GM23338 (cell line): ENCODE measurements at regions not wholly inside any gene's neighbourhood (a gene's known extent, or its start where the extent isn't known, plus 50 kb on each side); places are given as distances from the start of the nearest gene placed in this dataset.

Experiments
- ATAC-seq: fragments of 200-7000 bp; cut with Tn5 transposase; 3 replicates; pipeline ENCODE4 v1.9.1; 2020
- DNase-seq: peaks from one replicate; pipeline ENCODE4 v3.0.0-alpha.2; 2015; ENCODE audit warnings: low spot score
- H2AFZ ChIP-seq: fragments of 200-600 bp; sonication (generic); 2 replicates; pipeline ENCODE4 v1.8.0; 2016; ENCODE audit warnings: antibody characterized with exemption, mild to moderate bottlenecking, moderate library complexity
- H3F3A ChIP-seq: fragments of 200-600 bp; sonication (generic); replicated peaks from 2 replicates; pipeline ENCODE4 v1.8.0; 2017; ENCODE audit warnings: antibody characterized with exemption, mixed run types, low read depth
- H3K27ac ChIP-seq: fragments of 200-600 bp; sonication (generic); 2 replicates; pipeline ENCODE4 v1.6.1; 2016; ENCODE audit warnings: low read depth
- H3K27me3 ChIP-seq: fragments of 200-600 bp; sonication (generic); 2 replicates; pipeline ENCODE4 v1.8.0; 2016; ENCODE audit warnings: mild to moderate bottlenecking, mixed run types, moderate library complexity; ENCODE audit not compliant: insufficient read depth
- H3K36me3 ChIP-seq: fragments of 200-600 bp; sonication (generic); 2 replicates; pipeline ENCODE4 v1.8.0; 2016; ENCODE audit warnings: mild to moderate bottlenecking; ENCODE audit not compliant: insufficient read depth
- H3K4me1 ChIP-seq: fragments of 200-600 bp; sonication (generic); 2 replicates; pipeline ENCODE4 v1.8.0; 2016; ENCODE audit warnings: mild to moderate bottlenecking, moderate library complexity; ENCODE audit not compliant: insufficient read depth
- H3K4me2 ChIP-seq: fragments of 200-600 bp; sonication (generic); 2 replicates; pipeline ENCODE4 v1.7.1; 2017; ENCODE audit warnings: mixed run types
- H3K4me3 ChIP-seq: fragments of 200-600 bp; sonication (generic); 2 replicates; pipeline ENCODE4 v1.6.1; 2016; ENCODE audit warnings: mixed run types
- H3K79me2 ChIP-seq: fragments of 200-600 bp; sonication (generic); replicated peaks from 2 replicates; pipeline ENCODE4 v1.8.0; 2017; ENCODE audit warnings: mild to moderate bottlenecking; ENCODE audit not compliant: insufficient read depth
- H3K9me2 ChIP-seq: fragments of 200-600 bp; sonication (generic); 2 replicates; pipeline ENCODE4 v1.8.0; 2017; ENCODE audit not compliant: insufficient read depth
- H4K20me1 ChIP-seq: fragments of 200-600 bp; sonication (generic); replicated peaks from 2 replicates; pipeline ENCODE4 v1.8.0; 2017; ENCODE audit warnings: mild to moderate bottlenecking; ENCODE audit not compliant: insufficient read depth
- H3K27ac Mint-ChIP-seq: 2 replicates; pipeline ENCODE4 v1.8.0; 2020; ENCODE audit warnings: inconsistent platforms, mild to moderate bottlenecking, moderate library complexity, mixed read lengths
- H3K27me3 Mint-ChIP-seq: 3 replicates; pipeline ENCODE4 v1.8.0; 2022; ENCODE audit warnings: low read depth, mild to moderate bottlenecking, moderate library complexity, mixed read lengths, inconsistent platforms; ENCODE audit not compliant: insufficient read depth, poor library complexity
- H3K36me3 Mint-ChIP-seq: 3 replicates; pipeline ENCODE4 v1.8.0; 2021; ENCODE audit warnings: low read depth, mild to moderate bottlenecking, inconsistent platforms, moderate library complexity, mixed read lengths
- H3K4me1 Mint-ChIP-seq: 3 replicates; pipeline ENCODE4 v1.8.0; 2020; ENCODE audit warnings: mild to moderate bottlenecking, inconsistent platforms, mixed read lengths
- H3K4me3 Mint-ChIP-seq: 3 replicates; pipeline ENCODE4 v1.8.0; 2021; ENCODE audit warnings: moderate library complexity, mild to moderate bottlenecking, inconsistent platforms, mixed read lengths
- H3K9me3 Mint-ChIP-seq: 3 replicates; pipeline ENCODE4 v1.8.0; 2020; ENCODE audit warnings: moderate library complexity, mild to moderate bottlenecking, inconsistent platforms, mixed read lengths
- CREB1 ChIP-seq: fragments of 250-450 bp; sonication (Bioruptor Pico); IDR thresholded peaks from 2 replicates; pipeline ENCODE4 v1.5.0; 2020; ENCODE audit warnings: low read depth, mild to moderate bottlenecking, moderate library complexity
- ETS1 ChIP-seq: IDR thresholded peaks from 2 replicates; pipeline ENCODE4 v1.6.1; 2016; ENCODE audit warnings: antibody characterized with exemption
- EZH2 ChIP-seq: fragments of 200-600 bp; sonication (generic); IDR thresholded peaks from one replicate; pipeline ENCODE4 v1.8.0; 2017; ENCODE audit warnings: antibody characterized with exemption, mild to moderate bottlenecking, low read depth; ENCODE audit not compliant: unreplicated experiment
- EZH2phosphoT487 ChIP-seq: fragments of 200-600 bp; sonication (generic); IDR thresholded peaks from one replicate; pipeline ENCODE4 v1.8.1; 2018; ENCODE audit warnings: antibody characterized with exemption; ENCODE audit not compliant: unreplicated experiment
- JUNB ChIP-seq: IDR thresholded peaks from one replicate; pipeline ENCODE4 v1.6.1; 2016; ENCODE audit warnings: antibody characterized with exemption; ENCODE audit not compliant: unreplicated experiment
- NANOG ChIP-seq: IDR thresholded peaks from 2 replicates; pipeline ENCODE4 v1.6.1; 2016; ENCODE audit warnings: antibody characterized with exemption, borderline replicate concordance
- POLR2AphosphoS5 ChIP-seq: IDR thresholded peaks from 2 replicates; pipeline ENCODE4 v1.6.1; 2016; ENCODE audit warnings: antibody characterized with exemption, low read depth
- REST ChIP-seq: IDR thresholded peaks from one replicate; pipeline ENCODE4 v1.6.1; 2018; ENCODE audit warnings: antibody characterized with exemption; ENCODE audit not compliant: unreplicated experiment
- STAT1 ChIP-seq: IDR thresholded peaks from one replicate; pipeline ENCODE4 v1.6.1; 2016; ENCODE audit warnings: antibody characterized with exemption; ENCODE audit not compliant: unreplicated experiment
- ZNF114 ChIP-seq: fragments of 250-450 bp; sonication (Bioruptor Pico); IDR thresholded peaks from 2 replicates; pipeline ENCODE4 v1.5.0; 2020; ENCODE audit warnings: mild to moderate bottlenecking, moderate library complexity
- ZNF331 ChIP-seq: fragments of 250-450 bp; sonication (Bioruptor Pico); IDR thresholded peaks from 2 replicates; pipeline ENCODE4 v1.5.0; 2020; ENCODE audit warnings: low read depth, mild to moderate bottlenecking, moderate library complexity
- ZNF462 ChIP-seq: fragments of 250-450 bp; sonication (Bioruptor Pico); IDR thresholded peaks from 2 replicates; pipeline ENCODE4 v1.5.0; 2020; ENCODE audit warnings: mild to moderate bottlenecking, moderate library complexity
- TF ChIP-seq, protein P1 (sequence below), 2 experiments: fragments of 200-600 bp in 1 of 2; sonication (generic) in 1 of 2; conservative IDR thresholded peaks; 2 replicates each; pipeline versions ENCODE4 v1.5.1 to v1.6.1; 2016 to 2017; ENCODE audit warnings: antibody characterized with exemption in 2 of 2, low read depth in 2 of 2, mild to moderate bottlenecking in 2 of 2, moderate library complexity in 1 of 2

DNA sequence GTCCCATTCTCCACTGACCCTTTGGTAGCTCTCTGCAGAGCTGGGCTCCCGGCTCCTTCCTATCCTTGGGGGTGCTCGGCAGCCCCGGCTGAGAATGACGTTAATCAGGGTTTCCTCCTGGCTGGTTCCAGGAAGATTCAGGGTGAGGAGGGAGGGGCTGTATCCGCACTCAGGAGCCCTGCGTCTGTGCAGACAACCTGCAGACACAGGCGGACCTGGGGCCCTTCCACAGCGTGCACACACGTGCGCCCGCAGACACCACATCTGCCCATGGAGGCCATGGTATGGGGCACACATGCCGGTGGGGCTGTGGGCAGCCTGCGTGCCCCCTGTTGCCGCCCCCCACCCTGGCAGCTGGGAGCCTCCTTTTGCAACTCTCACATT lies 66.6 kb upstream of the RNU6ATAC start:
- Histone ChIP-seq H3K27me3 (no peaks in the 10 kb centered on the region), H3K27ac (no peak overlapping the region), H3K4me1 (no peaks in the 10 kb centered on the region), H3K36me3 (no peaks in the 10 kb centered on the region), H3K9me2 (no peaks in the 10 kb centered on the region), H3K4me3 (no peak overlapping the region), H3K4me2 (no peak overlapping the region), H3K79me2 (no peaks in the 10 kb centered on the region), H3F3A (no peaks in the 10 kb centered on the region), H4K20me1 (no peaks in the 10 kb centered on the region), H2AFZ (no peak overlapping the region)
- H3K27ac Mint-ChIP-seq = no peak overlapping the region
- DNase-seq (no peak), ATAC-seq (no peak)
- TF ChIP-seq ZNF114 (no peak), REST (no peak), JUNB (no peak), CREB1 (CRISPR knock-in tag) (no peak), NANOG (no peak), ZNF331 (CRISPR knock-in tag) (no peak), ZNF462 (CRISPR knock-in tag) (no peak), POLR2AphosphoS5 (no peak), EZH2 (no peak), STAT1 (no peak), EZH2phosphoT487 (no peak), ETS1 (no peak)
- TF ChIP-seq, protein P1, sequence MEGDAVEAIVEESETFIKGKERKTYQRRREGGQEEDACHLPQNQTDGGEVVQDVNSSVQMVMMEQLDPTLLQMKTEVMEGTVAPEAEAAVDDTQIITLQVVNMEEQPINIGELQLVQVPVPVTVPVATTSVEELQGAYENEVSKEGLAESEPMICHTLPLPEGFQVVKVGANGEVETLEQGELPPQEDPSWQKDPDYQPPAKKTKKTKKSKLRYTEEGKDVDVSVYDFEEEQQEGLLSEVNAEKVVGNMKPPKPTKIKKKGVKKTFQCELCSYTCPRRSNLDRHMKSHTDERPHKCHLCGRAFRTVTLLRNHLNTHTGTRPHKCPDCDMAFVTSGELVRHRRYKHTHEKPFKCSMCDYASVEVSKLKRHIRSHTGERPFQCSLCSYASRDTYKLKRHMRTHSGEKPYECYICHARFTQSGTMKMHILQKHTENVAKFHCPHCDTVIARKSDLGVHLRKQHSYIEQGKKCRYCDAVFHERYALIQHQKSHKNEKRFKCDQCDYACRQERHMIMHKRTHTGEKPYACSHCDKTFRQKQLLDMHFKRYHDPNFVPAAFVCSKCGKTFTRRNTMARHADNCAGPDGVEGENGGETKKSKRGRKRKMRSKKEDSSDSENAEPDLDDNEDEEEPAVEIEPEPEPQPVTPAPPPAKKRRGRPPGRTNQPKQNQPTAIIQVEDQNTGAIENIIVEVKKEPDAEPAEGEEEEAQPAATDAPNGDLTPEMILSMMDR (conservative IDR thresholded peaks at IDR 0.05; ENCODE audit: low read depth in 2 of 2) = no peak
- no peaks in the 10 kb centered on the region; the same call in 2 of the 3 replicates for H3K9me3 Mint-ChIP-seq
- H3K4me1 Mint-ChIP-seq = no peaks in the 10 kb centered on the region
- H3K36me3 Mint-ChIP-seq = no peaks in the 10 kb centered on the region
- H3K27me3 Mint-ChIP-seq = peaks cover 4% of the 10 kb centered on the region
- no peak overlapping the region for H3K4me3 Mint-ChIP-seq
